ENCODE measurements at regions not wholly inside any gene's neighbourhood (a gene's known extent, or its start where the extent isn't known, plus 50 kb on each side); places are given as distances from the start of the nearest gene placed in this dataset.
A peak's percentile ranks its signal among the peaks of the same experiment; 100 is the strongest.

GRCh38 chr6:22512686-22513427 lies 56.5 kb upstream of the HDGFL1 start:
- no peak overlapping the region for H3K4me3 ChIP-seq (ENCODE audit: low read depth, low read length)
- TF ChIP-seq CTCF (conservative IDR thresholded peaks at IDR 0.05; ENCODE audit: low read depth, low read length), result no peak
- DNase-seq (ENCODE audit: low read depth), result peak; percentile 68

- no peak for DNase-seq (ENCODE audit: low read depth)
- no peak for TF ChIP-seq CTCF (conservative IDR thresholded peaks at IDR 0.05; ENCODE audit: low read depth, low read length)
- no peak overlapping the region for H3K4me3 ChIP-seq (ENCODE audit: low read depth, low read length)
Measured at GRCh38 chr6:22513667-22514066, 55.7 kb upstream of the HDGFL1 start.

GRCh38 chr6:22519237-22519636 lies 50.1 kb upstream of the HDGFL1 start:
- TF ChIP-seq CTCF (conservative IDR thresholded peaks at IDR 0.05; ENCODE audit: low read depth, low read length), result no peak
- no peak overlapping the region for H3K4me3 ChIP-seq (ENCODE audit: low read depth, low read length)
- no peak for DNase-seq (ENCODE audit: low read depth)
